Transverse colon (tissue), 4 donors: ENCODE measurements at regions not wholly inside any gene's neighbourhood (a gene's known extent, or its start where the extent isn't known, plus 50 kb on each side); places are given as distances from the start of the nearest gene placed in this dataset.

ENCODE experiments used
- EP300 ChIP-seq: sonication (generic); formaldehyde crosslinking; IDR thresholded peaks from one replicate; pipeline ENCODE4 v1.6.1; 2017; ENCODE audit warnings: antibody characterized with exemption, low read depth
- POLR2A ChIP-seq: fragments of 450-650 bp; IDR thresholded peaks from one replicate; pipeline ENCODE4 v1.6.1; 2016; ENCODE audit warnings: antibody characterized with exemption, mild to moderate bottlenecking, moderate library complexity
- POLR2AphosphoS5 ChIP-seq, 3 donors: sonication (generic); formaldehyde crosslinking; IDR thresholded peaks; one replicate each; pipeline ENCODE4 v1.6.1; 2016; ENCODE audit warnings: antibody characterized with exemption in 3 of 3
- TF ChIP-seq, protein P1 (sequence below), 5 experiments: fragments of 200-600 bp in 3 of 5; fragments of 450-650 bp in 2 of 5; sonication (generic) in 3 of 5; IDR thresholded peaks; 1 replicate in 2 of 5; 2 replicates in 3 of 5; pipeline ENCODE4 v1.5.1; 2016 to 2017; ENCODE audit warnings: antibody characterized with exemption in 5 of 5, inconsistent platforms in 3 of 5, mild to moderate bottlenecking in 2 of 5, moderate library complexity in 1 of 5

DNA sequence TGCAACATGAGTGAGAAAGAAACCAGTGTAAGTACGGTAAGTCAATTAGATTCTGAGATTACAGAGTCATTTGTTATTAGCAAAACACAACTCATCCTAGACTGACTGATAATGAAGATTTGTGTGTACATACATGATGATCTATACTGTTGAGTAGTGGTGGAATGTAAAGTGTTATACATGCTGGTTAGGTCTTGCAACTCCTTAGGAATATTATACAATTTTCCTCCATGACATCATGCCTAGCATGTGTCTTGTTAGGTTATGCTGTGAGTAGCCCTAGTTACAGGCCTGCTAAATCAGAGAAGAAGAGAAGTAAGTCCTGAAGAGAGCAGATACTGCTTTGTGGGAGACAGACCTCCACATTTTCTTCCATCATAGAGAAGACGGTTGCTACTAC lies 880.6 kb downstream of the LUZP2 start:
- TF ChIP-seq POLR2A = no peak
- TF ChIP-seq, protein P1, sequence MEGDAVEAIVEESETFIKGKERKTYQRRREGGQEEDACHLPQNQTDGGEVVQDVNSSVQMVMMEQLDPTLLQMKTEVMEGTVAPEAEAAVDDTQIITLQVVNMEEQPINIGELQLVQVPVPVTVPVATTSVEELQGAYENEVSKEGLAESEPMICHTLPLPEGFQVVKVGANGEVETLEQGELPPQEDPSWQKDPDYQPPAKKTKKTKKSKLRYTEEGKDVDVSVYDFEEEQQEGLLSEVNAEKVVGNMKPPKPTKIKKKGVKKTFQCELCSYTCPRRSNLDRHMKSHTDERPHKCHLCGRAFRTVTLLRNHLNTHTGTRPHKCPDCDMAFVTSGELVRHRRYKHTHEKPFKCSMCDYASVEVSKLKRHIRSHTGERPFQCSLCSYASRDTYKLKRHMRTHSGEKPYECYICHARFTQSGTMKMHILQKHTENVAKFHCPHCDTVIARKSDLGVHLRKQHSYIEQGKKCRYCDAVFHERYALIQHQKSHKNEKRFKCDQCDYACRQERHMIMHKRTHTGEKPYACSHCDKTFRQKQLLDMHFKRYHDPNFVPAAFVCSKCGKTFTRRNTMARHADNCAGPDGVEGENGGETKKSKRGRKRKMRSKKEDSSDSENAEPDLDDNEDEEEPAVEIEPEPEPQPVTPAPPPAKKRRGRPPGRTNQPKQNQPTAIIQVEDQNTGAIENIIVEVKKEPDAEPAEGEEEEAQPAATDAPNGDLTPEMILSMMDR (IDR thresholded peaks at IDR 0.05) = no peak
- no peak for TF ChIP-seq EP300
- no peak for TF ChIP-seq POLR2AphosphoS5 (IDR thresholded peaks at IDR 0.05)
